ENCODE measurements at regions not wholly inside any gene's neighbourhood (a gene's known extent, or its start where the extent isn't known, plus 50 kb on each side); places are given as distances from the start of the nearest gene placed in this dataset.
"Not testable (repeated sequence)": the region's sequence is repeated elsewhere in the genome, so short reads cannot be mapped to it uniquely, and the experiment has no call there.

GRCh38 chr10:65791979-65792378 is 1133.9 kb upstream of the LRRTM3 start (continued):
- no peak for TF ChIP-seq ZNF664 (tag by site-specific recombination; IDR thresholded peaks at IDR 0.05)
- no peak for TF ChIP-seq SCRT2 (tag by site-specific recombination; IDR thresholded peaks at IDR 0.05)
- TF ChIP-seq GLI2 (tag by site-specific recombination; IDR thresholded peaks at IDR 0.05; ENCODE audit: borderline replicate concordance, low read depth), result no peak

GRCh38 chr10:65793738-65794425 is 1132.0 kb upstream of the LRRTM3 start:
- TF ChIP-seq ZNF2 (tag by site-specific recombination; IDR thresholded peaks at IDR 0.05) (no peak), ZNF701 (tag by site-specific recombination; IDR thresholded peaks at IDR 0.05) (no peak), ZNF777 (tag by site-specific recombination; IDR thresholded peaks at IDR 0.05; ENCODE audit: borderline replicate concordance) (no peak), ZNF626 (tag by site-specific recombination; IDR thresholded peaks at IDR 0.05) (no peak), MZF1 (tag by site-specific recombination; IDR thresholded peaks at IDR 0.05; ENCODE audit: borderline replicate concordance) (no peak), ZFP3 (tag by site-specific recombination; IDR thresholded peaks at IDR 0.05; ENCODE audit: low read depth) (no peak), SALL2 (tag by site-specific recombination; IDR thresholded peaks at IDR 0.05; ENCODE audit: borderline replicate concordance) (no peak), ZNF211 (tag by site-specific recombination; IDR thresholded peaks at IDR 0.05; ENCODE audit: low read depth) (no peak), ZNF544 (tag by site-specific recombination; IDR thresholded peaks at IDR 0.05) (no peak), KLF1 (tag by site-specific recombination; IDR thresholded peaks at IDR 0.05) (no peak), ZNF449 (tag by site-specific recombination; IDR thresholded peaks at IDR 0.05) (no peak), ZSCAN5A (tag by site-specific recombination; IDR thresholded peaks at IDR 0.05) (no peak), ZNF248 (tag by site-specific recombination; IDR thresholded peaks at IDR 0.05) (no peak)
- no peak overlapping the region for H3K27ac ChIP-seq (ENCODE audit: extremely low read depth, low read depth, low read length)
- CTCF ChIA-PET, result interaction anchor here (0.5 to 0.7 kb wide), 2 partner anchors 385 to 959 kb away, joined by 3 to 4 read pairs; no protein-coding TSS in a partner anchor
- POLR2A ChIA-PET, result no interaction called here
- H3K4me1 ChIP-seq (ENCODE audit: control insufficient read depth, insufficient read depth, low read length), result no peaks in the 10 kb centered on the region
- H3K36me3 ChIP-seq (ENCODE audit: control insufficient read depth in 2 of 2, insufficient read depth in 1 of 2, low read length in 2 of 2), result no peaks in the 10 kb centered on the region
- H3K4me3 ChIP-seq (ENCODE audit: low read depth, low read length), result no peak overlapping the region
- no peaks in the 10 kb centered on the region for H3K9me3 ChIP-seq (ENCODE audit: control insufficient read depth, insufficient read depth, low read depth, low read length)

- not testable (repeated sequence) for H3K36me3 ChIP-seq (ENCODE audit: control insufficient read depth in 2 of 2, insufficient read depth in 1 of 2, low read length in 2 of 2)
Measured at GRCh38 chr10:65794861-65795260, 1131.0 kb upstream of the LRRTM3 start.

GRCh38 chr10:65796472-65796871 is 1129.4 kb upstream of the LRRTM3 start:
- CTCF ChIA-PET, result no interaction called here
- POLR2A ChIA-PET, result no interaction called here
- Histone ChIP-seq H3K4me1 (ENCODE audit: control insufficient read depth, insufficient read depth, low read length) (no peaks in the 10 kb centered on the region), H3K36me3 (ENCODE audit: control insufficient read depth in 2 of 2, insufficient read depth in 1 of 2, low read length in 2 of 2) (no peaks in the 10 kb centered on the region), H3K27ac (ENCODE audit: extremely low read depth, low read depth, low read length) (no peak overlapping the region), H3K9me3 (ENCODE audit: control insufficient read depth, insufficient read depth, low read depth, low read length) (no peaks in the 10 kb centered on the region), H3K4me3 (ENCODE audit: low read depth, low read length) (no peak overlapping the region)
- TF ChIP-seq ZNF776 (tag by site-specific recombination; IDR thresholded peaks at IDR 0.05; ENCODE audit: borderline replicate concordance), result no peak
- no peak for TF ChIP-seq SALL2 (tag by site-specific recombination; IDR thresholded peaks at IDR 0.05; ENCODE audit: borderline replicate concordance)
- no peak for TF ChIP-seq EGR2 (tag by site-specific recombination; IDR thresholded peaks at IDR 0.05; ENCODE audit: low read depth)
- no peak for TF ChIP-seq ZBTB21 (tag by site-specific recombination; IDR thresholded peaks at IDR 0.05)
- TF ChIP-seq ZNF777 (tag by site-specific recombination; IDR thresholded peaks at IDR 0.05; ENCODE audit: borderline replicate concordance), result no peak
- no peak for TF ChIP-seq ZNF473 (tag by site-specific recombination; IDR thresholded peaks at IDR 0.05)
- TF ChIP-seq ATF2 (tag by site-specific recombination; IDR thresholded peaks at IDR 0.05; ENCODE audit: low read depth), result no peak
- no peak for TF ChIP-seq ZBTB26 (tag by site-specific recombination; optimal IDR thresholded peaks at IDR 0.05)
- TF ChIP-seq ZNF140 (tag by site-specific recombination; IDR thresholded peaks at IDR 0.05), result no peak
- no peak for TF ChIP-seq ZNF785 (tag by site-specific recombination; IDR thresholded peaks at IDR 0.05)
- TF ChIP-seq ZBTB1 (tag by site-specific recombination; IDR thresholded peaks at IDR 0.05), result no peak
- TF ChIP-seq ZNF302 (tag by site-specific recombination; IDR thresholded peaks at IDR 0.05; ENCODE audit: low read depth), result no peak

More at GRCh38 chr10:65794861-65795260, 1131.0 kb upstream of the LRRTM3 start:
- POLR2A ChIA-PET; CTCF ChIA-PET; H3K9me3 ChIP-seq (ENCODE audit: control insufficient read depth, insufficient read depth, low read depth, low read length); H3K27ac ChIP-seq (ENCODE audit: extremely low read depth, low read depth, low read length); H3K4me1 ChIP-seq (ENCODE audit: control insufficient read depth, insufficient read depth, low read length); H3K4me3 ChIP-seq (ENCODE audit: low read depth, low read length): not testable (repeated sequence)
